ENCODE measurements at regions not wholly inside any gene's neighbourhood (a gene's known extent, or its start where the extent isn't known, plus 50 kb on each side); places are given as distances from the start of the nearest gene placed in this dataset.
"Not testable (repeated sequence)": the region's sequence is repeated elsewhere in the genome, so short reads cannot be mapped to it uniquely, and the experiment has no call there.

- H4K20me1 ChIP-seq: no peaks in the 10 kb centered on the region
- no peak overlapping the region for H3K27ac ChIP-seq
- H3K27me3 ChIP-seq: no peaks in the 10 kb centered on the region
- peaks cover 0 to 3% (median 0%) of the 10 kb centered on the region in 11 experiments; a peak in 3 of 22 replicates for H3K9me3 ChIP-seq (replicated peaks in 1 of 11)
- peak overlapping the region in 6 of 11 experiments; percentile 6 to 47 (median 22); a peak in 8 of 22 replicates for H3K4me2 ChIP-seq
- H3K36me3 ChIP-seq: no peaks in the 10 kb centered on the region
- H3K4me3 ChIP-seq: no peak overlapping the region
- H3K4me1 ChIP-seq: peaks cover 0 to 11% (median 9%) of the 10 kb centered on the region in 10 experiments; a peak in 11 of 20 replicates
- no peak for TF ChIP-seq Cebpa-rat (IDR thresholded peaks at IDR 0.05)
- H3K9ac ChIP-seq: no peak overlapping the region
Observed at GRCh38 chr13:37510441-37510840, 88.1 kb downstream of the POSTN start.

GRCh38 chr13:37505531-37505930 is 93.0 kb downstream of the POSTN start:
- Histone ChIP-seq H3K4me1 (peaks cover 0 to 11% (median 9%) of the 10 kb centered on the region in 10 experiments; a peak in 11 of 20 replicates), H3K9me3 (replicated peaks in 1 of 11) (peaks cover 0 to 8% (median 0%) of the 10 kb centered on the region in 11 experiments; a peak in 3 of 22 replicates), H3K4me2 (no peak overlapping the region), H3K4me3 (no peak overlapping the region), H3K9ac (no peak overlapping the region), H3K27ac (no peak overlapping the region), H3K27me3 (no peaks in the 10 kb centered on the region), H3K36me3 (no peaks in the 10 kb centered on the region), H4K20me1 (no peaks in the 10 kb centered on the region)
- TF ChIP-seq Cebpa-rat (IDR thresholded peaks at IDR 0.05): no peak

GRCh38 chr13:37504251-37504650 is 94.3 kb downstream of the POSTN start:
- no peak overlapping the region for H3K9ac ChIP-seq
- H3K36me3 ChIP-seq: no peaks in the 10 kb centered on the region
- H3K27me3 ChIP-seq: no peaks in the 10 kb centered on the region
- no peaks in the 10 kb centered on the region for H4K20me1 ChIP-seq
- H3K4me1 ChIP-seq: no peaks in the 10 kb centered on the region
- H3K9me3 ChIP-seq (replicated peaks in 1 of 11): peaks cover 0 to 8% (median 0%) of the 10 kb centered on the region in 11 experiments; a peak in 3 of 22 replicates
- H3K4me3 ChIP-seq: no peak overlapping the region
- no peak overlapping the region for H3K4me2 ChIP-seq
- no peak for TF ChIP-seq Cebpa-rat (IDR thresholded peaks at IDR 0.05)
- H3K27ac ChIP-seq: no peak overlapping the region

- no peaks in the 10 kb centered on the region for H3K4me1 ChIP-seq
- no peaks in the 10 kb centered on the region for H3K27me3 ChIP-seq
- no peak for TF ChIP-seq Cebpa-rat (IDR thresholded peaks at IDR 0.05)
- no peaks in the 10 kb centered on the region for H3K36me3 ChIP-seq
- H3K9ac ChIP-seq: no peak overlapping the region
- H3K4me3 ChIP-seq: no peak overlapping the region
- H3K4me2 ChIP-seq: no peak overlapping the region
- H3K9me3 ChIP-seq (replicated peaks in 1 of 11): peaks cover 0 to 8% (median 0%) of the 10 kb centered on the region in 11 experiments; a peak in 3 of 22 replicates
- H3K27ac ChIP-seq: no peak overlapping the region
- no peaks in the 10 kb centered on the region for H4K20me1 ChIP-seq
Observed at GRCh38 chr13:37503287-37503686, 95.3 kb downstream of the POSTN start.

GRCh38 chr13:37502303-37502993 is 96.1 kb downstream of the POSTN start:
- H3K27ac ChIP-seq; H3K36me3 ChIP-seq; H3K4me1 ChIP-seq; H3K4me2 ChIP-seq; H3K9me3 ChIP-seq (replicated peaks in 1 of 11); H3K9ac ChIP-seq; H3K4me3 ChIP-seq; H3K27me3 ChIP-seq; H4K20me1 ChIP-seq: not testable (repeated sequence)

- TF ChIP-seq Cebpa-rat (IDR thresholded peaks at IDR 0.05): no peak
- no peaks in the 10 kb centered on the region for H3K4me1 ChIP-seq
- no peaks in the 10 kb centered on the region for H3K36me3 ChIP-seq
- H3K9me3 ChIP-seq (replicated peaks in 1 of 11): peaks cover 0 to 8% (median 0%) of the 10 kb centered on the region in 11 experiments; a peak in 3 of 22 replicates
- no peak overlapping the region for H3K9ac ChIP-seq
- no peaks in the 10 kb centered on the region for H4K20me1 ChIP-seq
- no peak overlapping the region for H3K4me3 ChIP-seq
- H3K27ac ChIP-seq: no peak overlapping the region
- H3K4me2 ChIP-seq: no peak overlapping the region
- H3K27me3 ChIP-seq: no peaks in the 10 kb centered on the region
Observed at GRCh38 chr13:37501187-37501586, 97.4 kb downstream of the POSTN start.

- Histone ChIP-seq H3K4me2 (no peak overlapping the region), H3K4me3 (no peak overlapping the region), H3K9ac (no peak overlapping the region), H3K4me1 (no peaks in the 10 kb centered on the region), H3K9me3 (replicated peaks in 1 of 11) (no peaks in the 10 kb centered on the region), H3K27ac (no peak overlapping the region), H4K20me1 (no peaks in the 10 kb centered on the region), H3K27me3 (no peaks in the 10 kb centered on the region), H3K36me3 (no peaks in the 10 kb centered on the region)
- no peak for TF ChIP-seq Cebpa-rat (IDR thresholded peaks at IDR 0.05)
Observed at GRCh38 chr13:37495046-37495445, 103.5 kb downstream of the POSTN start.

- Histone ChIP-seq H3K27me3 (no peaks in the 10 kb centered on the region), H3K4me3 (no peak overlapping the region), H3K4me2 (no peak overlapping the region)
Observed at GRCh38 chr13:37493775-37494174, 104.8 kb downstream of the POSTN start.

GRCh38 chr13:37492741-37493514 is 105.6 kb downstream of the POSTN start:
- H3K27ac ChIP-seq: no peak overlapping the region
- H3K4me1 ChIP-seq: no peaks in the 10 kb centered on the region
- no peaks in the 10 kb centered on the region for H4K20me1 ChIP-seq
- no peaks in the 10 kb centered on the region for H3K36me3 ChIP-seq
- no peak overlapping the region for H3K4me2 ChIP-seq
- no peaks in the 10 kb centered on the region for H3K9me3 ChIP-seq (replicated peaks in 1 of 11)
- TF ChIP-seq Cebpa-rat (IDR thresholded peaks at IDR 0.05): no peak
- H3K4me3 ChIP-seq: no peak overlapping the region
- H3K27me3 ChIP-seq: no peaks in the 10 kb centered on the region
- no peak overlapping the region for H3K9ac ChIP-seq

More at GRCh38 chr13:37493775-37494174, 104.8 kb downstream of the POSTN start:
- TF ChIP-seq Cebpa-rat (IDR thresholded peaks at IDR 0.05): no peak
- Histone ChIP-seq H3K4me1 (no peaks in the 10 kb centered on the region), H3K9me3 (replicated peaks in 1 of 11) (no peaks in the 10 kb centered on the region), H3K27ac (no peak overlapping the region), H3K9ac (no peak overlapping the region), H3K36me3 (no peaks in the 10 kb centered on the region), H4K20me1 (no peaks in the 10 kb centered on the region)

Measured in BLaER1 treated with 17β-estradiol and CSF1 and Interleukin-3, amounts not matched to agents 10 nM and 100 nM (cell line).